ENCODE measurements at regions not wholly inside any gene's neighbourhood (a gene's known extent, or its start where the extent isn't known, plus 50 kb on each side); places are given as distances from the start of the nearest gene placed in this dataset.

DNA sequence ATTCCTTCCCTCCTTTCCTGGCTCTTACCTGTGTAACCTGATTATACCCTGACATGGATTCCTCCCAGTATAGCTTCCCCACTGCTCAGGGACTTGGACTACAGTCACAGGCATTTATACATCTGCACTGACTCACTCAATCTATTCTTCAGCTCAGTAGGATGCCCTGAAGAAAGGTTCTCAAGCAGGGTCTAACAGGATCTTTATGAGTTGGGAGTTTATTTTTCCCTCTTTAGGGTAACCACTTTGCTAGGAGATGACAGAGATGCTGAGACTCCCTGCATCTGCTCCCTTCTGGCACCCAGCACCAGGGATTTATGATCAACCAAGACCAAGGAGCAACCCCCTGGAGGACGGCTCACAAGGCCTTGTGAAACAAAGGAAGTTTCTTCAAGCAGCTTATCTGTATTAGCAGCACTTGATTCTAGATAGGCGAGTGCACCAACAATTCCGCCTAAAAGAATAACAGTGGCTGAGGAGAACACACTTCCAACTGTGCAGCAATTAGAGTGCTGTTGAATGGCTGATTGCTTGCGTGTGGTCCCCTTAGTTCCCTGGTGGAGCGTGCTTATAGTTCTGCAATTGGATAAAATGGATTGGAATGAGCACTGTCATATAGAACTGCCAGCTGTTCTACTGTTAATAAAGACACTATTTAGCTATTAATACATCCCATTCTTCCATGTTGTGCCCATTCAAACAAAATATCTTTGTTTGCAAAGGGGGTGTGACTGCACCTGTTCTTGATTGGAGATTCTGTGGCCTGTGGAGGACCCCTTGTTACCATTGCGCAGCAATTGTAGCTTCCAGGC is 482.6 kb downstream of the ZNF608 start:
- Mint-ChIP-seq H3K4me1 (ENCODE audit: low read depth) (no peaks in the 10 kb centered on the region), H3K27ac (no peak overlapping the region), H3K9me3 (no peaks in the 10 kb centered on the region), H3K27me3 (no peaks in the 10 kb centered on the region), H3K36me3 (ENCODE audit: low read depth) (no peaks in the 10 kb centered on the region), H3K4me3 (no peak overlapping the region)
- no peak for DNase-seq

DNA sequence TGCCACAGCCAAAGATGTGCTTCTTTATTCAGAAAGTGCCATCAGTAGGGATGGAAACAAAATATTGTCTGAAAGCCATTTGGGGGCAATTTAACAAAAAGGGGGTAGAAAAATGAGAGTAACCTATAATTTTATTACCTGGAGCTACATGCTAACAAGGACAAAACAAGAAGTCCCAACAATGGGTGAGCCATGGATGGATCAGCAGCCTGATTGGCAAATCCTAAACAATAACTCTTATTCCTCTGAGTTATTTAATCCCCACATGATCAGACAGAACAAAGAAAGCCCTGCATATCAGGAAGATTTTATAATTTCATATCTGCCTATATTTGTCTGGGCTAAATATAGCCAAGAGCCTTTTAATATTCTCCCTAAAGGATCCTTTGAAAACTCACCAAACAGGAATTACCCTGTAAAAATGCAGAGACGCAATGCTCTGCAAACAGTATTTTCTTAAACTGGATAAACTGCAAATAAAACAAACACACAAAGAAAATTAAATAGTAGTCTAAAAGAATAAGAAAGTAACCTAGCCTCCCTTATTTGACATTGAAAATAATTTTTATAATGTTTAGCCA is 483.4 kb downstream of the ZNF608 start:
- H3K36me3 Mint-ChIP-seq (ENCODE audit: low read depth) = no peaks in the 10 kb centered on the region
- H3K4me3 Mint-ChIP-seq = no peak overlapping the region
- no peaks in the 10 kb centered on the region for H3K27me3 Mint-ChIP-seq
- no peak overlapping the region for H3K27ac Mint-ChIP-seq
- no peaks in the 10 kb centered on the region for H3K4me1 Mint-ChIP-seq (ENCODE audit: low read depth)
- H3K9me3 Mint-ChIP-seq = no peaks in the 10 kb centered on the region
- DNase-seq = no peak

GRCh38 chr5:124262470-124262869 is 484.0 kb downstream of the ZNF608 start:
- no peaks in the 10 kb centered on the region for H3K4me1 Mint-ChIP-seq (ENCODE audit: low read depth)
- no peak overlapping the region for H3K27ac Mint-ChIP-seq
- DNase-seq = no peak
- H3K4me3 Mint-ChIP-seq = no peak overlapping the region
- H3K27me3 Mint-ChIP-seq = no peaks in the 10 kb centered on the region
- no peaks in the 10 kb centered on the region for H3K36me3 Mint-ChIP-seq (ENCODE audit: low read depth)
- H3K9me3 Mint-ChIP-seq = peaks cover under 1% of the 10 kb centered on the region

DNA sequence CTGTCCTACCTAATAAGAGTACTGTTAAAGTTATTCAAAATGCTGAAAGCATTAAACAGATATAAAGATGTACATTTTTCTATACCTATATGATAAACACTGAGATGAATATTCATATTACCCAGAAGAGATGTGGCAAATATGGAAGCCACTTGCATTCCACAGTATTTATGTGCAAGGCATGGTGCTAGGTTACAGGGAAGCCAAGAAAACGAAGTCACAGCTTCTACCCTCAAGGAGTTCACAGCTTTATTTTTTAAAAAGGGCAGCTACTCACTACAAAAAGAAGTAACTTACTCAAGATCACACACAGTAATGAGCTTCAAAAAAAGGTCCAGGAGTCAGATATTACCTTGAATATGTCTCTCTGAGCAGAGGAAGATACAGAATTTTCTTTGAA is 484.6 kb downstream of the ZNF608 start:
- H3K9me3 Mint-ChIP-seq = peaks cover 2% of the 10 kb centered on the region

GRCh38 chr5:124260921-124261515 is 485.4 kb downstream of the ZNF608 start:
- DNase-seq = no peak
- no peak overlapping the region for H3K27ac Mint-ChIP-seq
- H3K4me3 Mint-ChIP-seq = no peak overlapping the region
- no peaks in the 10 kb centered on the region for H3K27me3 Mint-ChIP-seq
- H3K36me3 Mint-ChIP-seq (ENCODE audit: low read depth) = no peaks in the 10 kb centered on the region
- peaks cover 8% of the 10 kb centered on the region for H3K9me3 Mint-ChIP-seq
- no peaks in the 10 kb centered on the region for H3K4me1 Mint-ChIP-seq (ENCODE audit: low read depth)

More for the DNA sequence above, 484.6 kb downstream of the ZNF608 start:
- no peak for DNase-seq
- Mint-ChIP-seq H3K4me1 (ENCODE audit: low read depth) (no peaks in the 10 kb centered on the region), H3K4me3 (no peak overlapping the region), H3K27ac (no peak overlapping the region), H3K36me3 (ENCODE audit: low read depth) (no peaks in the 10 kb centered on the region), H3K27me3 (no peaks in the 10 kb centered on the region)

GRCh38 chr5:124259017-124259416 is 487.4 kb downstream of the ZNF608 start:
- H3K4me3 Mint-ChIP-seq = no peak overlapping the region
- no peaks in the 10 kb centered on the region for H3K4me1 Mint-ChIP-seq (ENCODE audit: low read depth)

GRCh38 chr5:124257048-124257447 is 489.4 kb downstream of the ZNF608 start:
- Mint-ChIP-seq H3K4me1 (ENCODE audit: low read depth) (no peaks in the 10 kb centered on the region), H3K9me3 (peaks cover 18% of the 10 kb centered on the region), H3K4me3 (no peak overlapping the region), H3K27ac (no peak overlapping the region), H3K36me3 (ENCODE audit: low read depth) (no peaks in the 10 kb centered on the region), H3K27me3 (no peaks in the 10 kb centered on the region)
- no peak for DNase-seq

More at GRCh38 chr5:124259017-124259416, 487.4 kb downstream of the ZNF608 start:
- no peaks in the 10 kb centered on the region for H3K27me3 Mint-ChIP-seq
- no peak for DNase-seq
- H3K9me3 Mint-ChIP-seq = peaks cover 18% of the 10 kb centered on the region
- H3K27ac Mint-ChIP-seq = no peak overlapping the region
- no peaks in the 10 kb centered on the region for H3K36me3 Mint-ChIP-seq (ENCODE audit: low read depth)

DNA sequence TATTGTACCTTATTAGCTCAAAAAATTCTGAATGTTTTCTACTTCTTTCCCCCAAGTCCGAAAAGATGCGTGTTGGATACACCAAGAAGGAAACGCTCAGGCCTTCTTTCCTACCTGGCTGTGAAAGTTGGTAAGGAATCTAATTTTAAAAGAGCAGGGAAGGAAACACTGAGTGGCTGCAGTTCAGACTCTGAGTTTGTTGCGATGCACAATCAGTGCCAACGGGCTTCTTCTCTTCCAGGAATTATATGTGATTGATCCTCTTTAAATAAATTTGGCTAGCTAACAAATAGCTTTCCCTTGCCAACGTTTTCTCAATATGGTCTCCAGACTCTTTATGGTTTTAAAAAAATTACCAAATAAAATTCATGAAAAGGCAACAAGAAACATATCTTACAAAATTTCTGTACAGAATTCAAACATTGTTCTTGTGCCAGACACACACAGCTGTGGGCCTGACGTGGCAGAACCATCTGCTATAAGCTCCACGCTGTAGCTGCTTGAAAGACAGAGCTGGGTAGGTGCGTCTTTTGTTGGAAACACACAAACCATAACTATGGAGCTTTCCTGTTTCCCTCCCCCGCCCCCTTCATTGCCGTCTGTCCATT is 493.1 kb downstream of the ZNF608 start:
- H3K4me3 Mint-ChIP-seq = no peak overlapping the region
- H3K27me3 Mint-ChIP-seq = no peaks in the 10 kb centered on the region
- no peaks in the 10 kb centered on the region for H3K4me1 Mint-ChIP-seq (ENCODE audit: low read depth)

DNA sequence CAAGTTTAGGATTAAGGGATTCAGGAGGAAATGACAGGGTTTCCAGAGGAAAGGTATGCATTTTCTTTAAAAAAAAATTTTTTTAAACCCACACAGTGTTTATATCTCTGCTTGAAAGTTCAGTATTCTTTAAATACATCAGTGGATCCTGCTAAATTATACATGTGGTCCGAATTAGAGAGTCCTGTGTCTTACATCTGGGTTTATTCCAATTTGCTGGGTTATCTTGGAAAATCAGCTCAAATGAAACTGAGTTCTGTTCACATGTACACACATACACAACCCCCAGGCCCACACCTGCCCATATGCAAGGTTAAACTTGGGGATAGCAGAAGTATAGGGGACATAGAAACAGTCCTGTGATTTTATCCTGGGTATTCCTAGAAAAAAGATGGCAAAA is 493.7 kb downstream of the ZNF608 start:
- Mint-ChIP-seq H3K27me3 (no peaks in the 10 kb centered on the region), H3K4me3 (no peak overlapping the region), H3K36me3 (ENCODE audit: low read depth) (no peaks in the 10 kb centered on the region), H3K4me1 (ENCODE audit: low read depth) (no peaks in the 10 kb centered on the region), H3K9me3 (peaks cover 19% of the 10 kb centered on the region), H3K27ac (no peak overlapping the region)
- no peak for DNase-seq

More for the DNA sequence above, 493.1 kb downstream of the ZNF608 start:
- Mint-ChIP-seq H3K27ac (no peak overlapping the region), H3K9me3 (peaks cover 19% of the 10 kb centered on the region), H3K36me3 (ENCODE audit: low read depth) (no peaks in the 10 kb centered on the region)
- DNase-seq = no peak

- Mint-ChIP-seq H3K36me3 (ENCODE audit: low read depth) (no peaks in the 10 kb centered on the region), H3K9me3 (peaks cover 18% of the 10 kb centered on the region), H3K4me3 (no peak overlapping the region), H3K27ac (no peak overlapping the region), H3K27me3 (no peaks in the 10 kb centered on the region), H3K4me1 (ENCODE audit: low read depth) (no peaks in the 10 kb centered on the region)
- no peak for DNase-seq
Observed at GRCh38 chr5:124252191-124252638, 494.2 kb downstream of the ZNF608 start.

DNA sequence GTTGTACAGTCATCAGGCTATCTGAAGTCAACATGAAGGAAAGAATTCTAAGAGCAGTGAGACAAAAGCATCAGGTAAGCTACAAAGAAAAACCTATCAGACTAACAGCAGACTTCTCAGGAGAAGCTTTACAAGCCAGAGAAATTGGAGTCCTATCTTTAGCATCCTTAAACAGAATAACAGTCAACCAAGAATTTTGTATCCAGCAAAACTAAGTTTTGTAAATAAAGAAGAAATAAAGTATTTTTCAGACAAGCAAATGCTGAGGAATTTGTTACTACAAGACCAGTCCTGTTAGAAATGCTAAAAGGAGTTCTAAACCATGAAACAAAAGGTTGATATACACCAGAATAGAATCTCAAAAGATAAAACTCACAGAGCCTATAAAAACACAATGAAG is 501.2 kb downstream of the ZNF608 start:
- H3K4me1 Mint-ChIP-seq (ENCODE audit: low read depth) = no peaks in the 10 kb centered on the region
- H3K4me3 Mint-ChIP-seq = no peak overlapping the region
- H3K9me3 Mint-ChIP-seq = peaks cover 21% of the 10 kb centered on the region
- no peaks in the 10 kb centered on the region for H3K27me3 Mint-ChIP-seq
- no peaks in the 10 kb centered on the region for H3K36me3 Mint-ChIP-seq (ENCODE audit: low read depth)
- no peak for DNase-seq
- H3K27ac Mint-ChIP-seq = no peak overlapping the region

- Mint-ChIP-seq H3K4me3 (no peak overlapping the region), H3K9me3 (peaks cover 17% of the 10 kb centered on the region), H3K27ac (no peak overlapping the region), H3K27me3 (no peaks in the 10 kb centered on the region), H3K4me1 (ENCODE audit: low read depth) (no peaks in the 10 kb centered on the region), H3K36me3 (ENCODE audit: low read depth) (no peaks in the 10 kb centered on the region)
- no peak for DNase-seq
Observed at GRCh38 chr5:124240732-124241131, 505.7 kb downstream of the ZNF608 start.

DNA sequence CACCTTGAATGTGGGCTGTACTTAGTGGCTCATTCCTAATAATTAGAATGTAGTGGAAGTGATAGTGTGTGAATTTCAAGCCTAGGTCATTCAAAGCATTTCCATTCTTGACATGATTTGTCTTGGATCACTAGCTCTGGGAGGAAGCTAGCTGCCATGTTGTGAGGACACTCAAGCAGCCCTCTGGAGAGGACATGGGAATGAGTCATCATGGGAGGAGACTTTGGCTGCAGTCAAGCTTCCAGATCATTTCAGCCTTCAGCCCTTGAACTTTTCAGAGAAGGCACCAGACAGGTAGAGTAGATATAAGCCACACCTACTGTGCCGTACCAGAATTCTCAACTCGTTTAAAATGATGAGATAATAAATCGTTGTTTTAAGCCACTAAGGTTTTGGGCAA is 506.9 kb downstream of the ZNF608 start:
- no peaks in the 10 kb centered on the region for H3K36me3 Mint-ChIP-seq (ENCODE audit: low read depth)
- no peak for DNase-seq
- H3K27me3 Mint-ChIP-seq = no peaks in the 10 kb centered on the region
- H3K4me3 Mint-ChIP-seq = no peak overlapping the region
- H3K27ac Mint-ChIP-seq = no peak overlapping the region
- peaks cover 11% of the 10 kb centered on the region for H3K9me3 Mint-ChIP-seq
- no peaks in the 10 kb centered on the region for H3K4me1 Mint-ChIP-seq (ENCODE audit: low read depth)

- Mint-ChIP-seq H3K27ac (no peak overlapping the region), H3K4me1 (ENCODE audit: low read depth) (no peaks in the 10 kb centered on the region), H3K4me3 (no peak overlapping the region), H3K27me3 (no peaks in the 10 kb centered on the region), H3K36me3 (ENCODE audit: low read depth) (no peaks in the 10 kb centered on the region), H3K9me3 (peaks cover 10% of the 10 kb centered on the region)
- DNase-seq = no peak
Observed at GRCh38 chr5:124238350-124238749, 508.1 kb downstream of the ZNF608 start.
